OCI-LY1 (cell line): ENCODE measurements at regions not wholly inside any gene's neighbourhood (a gene's known extent, or its start where the extent isn't known, plus 50 kb on each side); places are given as distances from the start of the nearest gene placed in this dataset.

Experiments
- H2AFZ ChIP-seq: fragments of 200-600 bp; sonication (generic), shearing (Covaris generic); 2 replicates; pipeline ENCODE4 v1.6.0; 2014; ENCODE audit warnings: antibody characterized with exemption, mild to moderate bottlenecking, low read length
- H3F3A ChIP-seq: fragments of 200-600 bp; sonication (generic), shearing (Covaris generic); 2 replicates; pipeline ENCODE4 v1.6.0; 2014; ENCODE audit warnings: mild to moderate bottlenecking, antibody characterized with exemption, low read length, moderate library complexity; ENCODE audit not compliant: insufficient read depth
- H3K27ac ChIP-seq: fragments of 200-600 bp; sonication (generic); 2 replicates; pipeline ENCODE4 v1.5.1; 2014; ENCODE audit warnings: low read length, mixed run types, mild to moderate bottlenecking, low read depth; ENCODE audit not compliant: poor library complexity, severe bottlenecking
- H3K27me3 ChIP-seq: fragments of 200-600 bp; sonication (generic); 2 replicates; pipeline ENCODE4 v1.6.0; 2014; ENCODE audit warnings: antibody characterized with exemption, mild to moderate bottlenecking, low read length, moderate library complexity; ENCODE audit not compliant: insufficient read depth
- H3K36me3 ChIP-seq: fragments of 200-600 bp; sonication (generic); 2 replicates; pipeline ENCODE4 v1.6.1; 2014; ENCODE audit warnings: mild to moderate bottlenecking, antibody characterized with exemption, low read length, moderate library complexity, mixed read lengths; ENCODE audit not compliant: insufficient read depth
- H3K4me1 ChIP-seq: fragments of 200-600 bp; sonication (generic); 2 replicates; pipeline ENCODE4 v1.5.1; 2014; ENCODE audit warnings: mild to moderate bottlenecking, low read length, moderate library complexity; ENCODE audit not compliant: insufficient read depth, severe bottlenecking
- H3K4me2 ChIP-seq: fragments of 200-600 bp; sonication (generic), shearing (Covaris generic); 2 replicates; pipeline ENCODE4 v1.6.1; 2014; ENCODE audit warnings: low read length
- H3K4me3 ChIP-seq: fragments of 200-600 bp; sonication (generic); 2 replicates; pipeline ENCODE4 v1.5.1; 2014; ENCODE audit warnings: low read length, low read depth, mild to moderate bottlenecking, mixed read lengths; ENCODE audit not compliant: poor library complexity, severe bottlenecking
- H3K79me2 ChIP-seq: fragments of 200-600 bp; shearing (Covaris generic); 2 replicates; pipeline ENCODE4 v1.6.1; 2016; ENCODE audit warnings: mixed run types, low read length, mixed read lengths; ENCODE audit not compliant: insufficient read depth
- H3K9ac ChIP-seq: fragments of 200-600 bp; sonication (generic), shearing (Covaris generic); 2 replicates; pipeline ENCODE4 v1.6.1; 2014; ENCODE audit warnings: mild to moderate bottlenecking, low read length, mixed read lengths
- H3K9me2 ChIP-seq: fragments of 200-600 bp; sonication (generic), shearing (Covaris generic); 2 replicates; pipeline ENCODE4 v1.6.1; 2014; ENCODE audit warnings: low read depth, mild to moderate bottlenecking, low read length, mixed read lengths
- H3K9me3 ChIP-seq: fragments of 200-600 bp; shearing (Covaris generic); 2 replicates; pipeline ENCODE4 v1.6.1; 2014; ENCODE audit warnings: low read length, mixed read lengths
- H4K20me1 ChIP-seq: fragments of 200-600 bp; sonication (generic), shearing (Covaris generic); 2 replicates; pipeline ENCODE4 v1.6.0; 2016; ENCODE audit warnings: mild to moderate bottlenecking, low read length; ENCODE audit not compliant: insufficient read depth
- CTCF ChIP-seq: fragments of 200-600 bp; sonication (generic), shearing (Covaris generic); IDR thresholded peaks from 2 replicates; pipeline ENCODE4 v1.5.1; 2017; ENCODE audit warnings: mild to moderate bottlenecking, antibody characterized with exemption, low read length, moderate library complexity, mixed read lengths
- EZH2 ChIP-seq: fragments of 200-600 bp; sonication (generic), shearing (Covaris generic); IDR thresholded peaks from 2 replicates; pipeline ENCODE4 v1.8.0; 2017; ENCODE audit warnings: borderline replicate concordance, mixed run types, mild to moderate bottlenecking, antibody characterized with exemption, low read length, moderate library complexity, mixed read lengths

GRCh38 chr14:27587103-27587502, 989.3 kb upstream of the NOVA1 start:
- H2AFZ ChIP-seq = no peak overlapping the region
- no peak overlapping the region for H3K9ac ChIP-seq
- TF ChIP-seq EZH2 (no peak), CTCF (peak; percentile 11; the same call in 1 of the 2 replicates)

GRCh38 chr14:27605282-27605681, 1007.4 kb upstream of the NOVA1 start:
- no peaks in the 10 kb centered on the region for H3F3A ChIP-seq
- no peaks in the 10 kb centered on the region for H4K20me1 ChIP-seq
- H3K27ac ChIP-seq = no peak overlapping the region
- no peaks in the 10 kb centered on the region for H3K79me2 ChIP-seq
- H3K4me1 ChIP-seq = no peaks in the 10 kb centered on the region
- H3K36me3 ChIP-seq = no peaks in the 10 kb centered on the region
- no peak overlapping the region for H3K4me3 ChIP-seq
- no peak for TF ChIP-seq EZH2
- no peak for TF ChIP-seq CTCF
- no peaks in the 10 kb centered on the region for H3K9me3 ChIP-seq
- no peak overlapping the region for H2AFZ ChIP-seq
- no peaks in the 10 kb centered on the region for H3K27me3 ChIP-seq
- H3K9ac ChIP-seq = no peak overlapping the region
- no peak overlapping the region for H3K4me2 ChIP-seq
- no peaks in the 10 kb centered on the region for H3K9me2 ChIP-seq

More at GRCh38 chr14:27587103-27587502, 989.3 kb upstream of the NOVA1 start:
- no peaks in the 10 kb centered on the region for H3K36me3 ChIP-seq
- H3F3A ChIP-seq = no peaks in the 10 kb centered on the region
- H3K9me3 ChIP-seq = no peaks in the 10 kb centered on the region
- no peaks in the 10 kb centered on the region for H3K9me2 ChIP-seq
- no peak overlapping the region for H3K4me3 ChIP-seq
- H4K20me1 ChIP-seq = no peaks in the 10 kb centered on the region
- no peak overlapping the region for H3K27ac ChIP-seq
- no peaks in the 10 kb centered on the region for H3K79me2 ChIP-seq
- no peaks in the 10 kb centered on the region for H3K27me3 ChIP-seq
- H3K4me2 ChIP-seq = no peak overlapping the region
- no peaks in the 10 kb centered on the region for H3K4me1 ChIP-seq

GRCh38 chr14:27608377-27608776, 1010.5 kb upstream of the NOVA1 start:
- H3K79me2 ChIP-seq = no peaks in the 10 kb centered on the region
- H2AFZ ChIP-seq = no peak overlapping the region
- H3K27me3 ChIP-seq = no peaks in the 10 kb centered on the region
- H3K9me3 ChIP-seq = no peaks in the 10 kb centered on the region
- H3K4me3 ChIP-seq = no peak overlapping the region
- no peaks in the 10 kb centered on the region for H4K20me1 ChIP-seq
- H3K9ac ChIP-seq = no peak overlapping the region
- no peaks in the 10 kb centered on the region for H3K4me1 ChIP-seq
- no peaks in the 10 kb centered on the region for H3F3A ChIP-seq
- no peak overlapping the region for H3K4me2 ChIP-seq
- TF ChIP-seq CTCF = 0 out of 2 replicates have a peak, but pooled peaks have one; percentile 27
- no peak for TF ChIP-seq EZH2
- H3K9me2 ChIP-seq = no peaks in the 10 kb centered on the region
- H3K27ac ChIP-seq = no peak overlapping the region
- no peaks in the 10 kb centered on the region for H3K36me3 ChIP-seq
